ENCODE measurements at regions not wholly inside any gene's neighbourhood (a gene's known extent, or its start where the extent isn't known, plus 50 kb on each side); places are given as distances from the start of the nearest gene placed in this dataset.

DNA sequence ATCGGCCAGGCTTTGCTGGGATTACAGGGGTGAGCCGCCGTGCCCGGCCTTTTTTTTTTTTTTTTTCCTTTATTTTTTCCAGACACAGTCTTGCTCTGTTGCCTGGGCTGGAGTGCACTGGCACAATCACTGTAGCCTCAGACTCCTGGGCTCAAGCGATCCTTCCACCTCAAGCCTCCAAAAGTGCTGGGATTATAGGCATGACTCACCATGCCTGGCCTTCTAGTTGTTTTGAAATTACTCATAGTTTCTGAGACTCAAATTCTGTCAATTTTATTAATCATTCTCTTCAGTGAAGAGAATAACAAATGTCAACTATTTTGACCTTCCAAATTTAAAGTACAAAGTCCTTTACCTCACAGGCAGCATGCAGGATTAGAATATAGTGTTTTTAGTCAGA lies 374.5 kb downstream of the PLA2G4A start:
- TF ChIP-seq POLR2A (IDR thresholded peaks at IDR 0.05) = no peak
- TF ChIP-seq, protein P1, sequence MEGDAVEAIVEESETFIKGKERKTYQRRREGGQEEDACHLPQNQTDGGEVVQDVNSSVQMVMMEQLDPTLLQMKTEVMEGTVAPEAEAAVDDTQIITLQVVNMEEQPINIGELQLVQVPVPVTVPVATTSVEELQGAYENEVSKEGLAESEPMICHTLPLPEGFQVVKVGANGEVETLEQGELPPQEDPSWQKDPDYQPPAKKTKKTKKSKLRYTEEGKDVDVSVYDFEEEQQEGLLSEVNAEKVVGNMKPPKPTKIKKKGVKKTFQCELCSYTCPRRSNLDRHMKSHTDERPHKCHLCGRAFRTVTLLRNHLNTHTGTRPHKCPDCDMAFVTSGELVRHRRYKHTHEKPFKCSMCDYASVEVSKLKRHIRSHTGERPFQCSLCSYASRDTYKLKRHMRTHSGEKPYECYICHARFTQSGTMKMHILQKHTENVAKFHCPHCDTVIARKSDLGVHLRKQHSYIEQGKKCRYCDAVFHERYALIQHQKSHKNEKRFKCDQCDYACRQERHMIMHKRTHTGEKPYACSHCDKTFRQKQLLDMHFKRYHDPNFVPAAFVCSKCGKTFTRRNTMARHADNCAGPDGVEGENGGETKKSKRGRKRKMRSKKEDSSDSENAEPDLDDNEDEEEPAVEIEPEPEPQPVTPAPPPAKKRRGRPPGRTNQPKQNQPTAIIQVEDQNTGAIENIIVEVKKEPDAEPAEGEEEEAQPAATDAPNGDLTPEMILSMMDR (IDR thresholded peaks at IDR 0.05) = no peak
